ENCODE measurements at regions not wholly inside any gene's neighbourhood (a gene's known extent, or its start where the extent isn't known, plus 50 kb on each side); places are given as distances from the start of the nearest gene placed in this dataset.

DNA sequence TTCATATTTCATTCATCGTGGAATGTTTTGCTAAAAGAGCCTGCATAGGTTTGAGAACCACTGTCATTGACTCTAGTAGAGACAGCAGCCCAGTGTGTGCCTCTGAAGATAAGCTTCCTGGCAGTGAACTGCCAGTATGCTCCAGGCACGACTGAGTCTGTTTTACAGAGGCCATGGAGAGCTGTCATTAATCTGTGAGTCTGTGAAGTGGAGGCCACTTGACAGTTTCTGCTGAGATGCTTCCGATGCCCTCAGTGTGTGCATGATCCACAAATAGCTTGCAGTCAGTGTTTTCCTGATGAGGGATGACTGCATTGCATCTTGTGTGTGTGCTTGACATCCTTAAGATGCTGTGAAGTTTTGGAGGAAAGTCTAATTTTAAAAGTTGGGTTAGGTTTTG is 162.2 kb downstream of the PFKFB3 start:
- H3K9me3 Mint-ChIP-seq, result peaks cover 8% of the 10 kb centered on the region
- no peak for DNase-seq (ENCODE audit: low spot score in 2 of 2)
- no peaks in the 10 kb centered on the region for H3K4me1 Mint-ChIP-seq
- no peak for ATAC-seq (replicated peaks; ENCODE audit: extremely low read depth, poor library complexity, severe bottlenecking)
- H3K27me3 Mint-ChIP-seq, result no peaks in the 10 kb centered on the region
- H3K27ac Mint-ChIP-seq (ENCODE audit: low read depth), result no peak overlapping the region
- H3K36me3 Mint-ChIP-seq (ENCODE audit: insufficient read depth), result peaks cover 8% of the 10 kb centered on the region
- H3K4me3 Mint-ChIP-seq, result no peak overlapping the region

DNA sequence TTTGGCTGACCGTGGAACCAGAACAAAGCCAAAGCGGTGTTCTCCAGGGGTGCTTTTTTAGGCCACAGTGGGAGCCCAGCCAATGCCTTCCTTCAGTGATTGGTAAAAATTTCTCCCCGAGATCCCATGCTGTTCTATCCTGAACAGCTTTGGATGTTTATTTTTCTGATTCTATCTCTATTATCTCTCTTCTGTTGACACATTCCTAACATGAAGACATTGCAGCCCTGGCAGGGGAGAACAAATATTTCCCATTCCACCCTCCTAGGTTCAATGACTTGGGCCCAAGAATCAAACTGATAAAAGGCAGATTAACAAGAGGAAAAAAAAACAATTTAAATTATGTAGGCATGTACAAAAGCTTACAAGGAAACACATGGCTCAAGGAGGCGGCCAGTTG is 162.7 kb downstream of the PFKFB3 start:
- no peak overlapping the region for H3K4me3 Mint-ChIP-seq
- peaks cover 8% of the 10 kb centered on the region for H3K36me3 Mint-ChIP-seq (ENCODE audit: insufficient read depth)
- no peaks in the 10 kb centered on the region for H3K27me3 Mint-ChIP-seq
- peaks cover 6% of the 10 kb centered on the region for H3K9me3 Mint-ChIP-seq
- DNase-seq (ENCODE audit: low spot score in 2 of 2) (no peak), ATAC-seq (replicated peaks; ENCODE audit: extremely low read depth, poor library complexity, severe bottlenecking) (no peak)
- no peaks in the 10 kb centered on the region for H3K4me1 Mint-ChIP-seq
- H3K27ac Mint-ChIP-seq (ENCODE audit: low read depth), result no peak overlapping the region

All from central memory CD8-positive, alpha-beta T cell (primary cell).